ENCODE measurements at regions not wholly inside any gene's neighbourhood (a gene's known extent, or its start where the extent isn't known, plus 50 kb on each side); places are given as distances from the start of the nearest gene placed in this dataset.

- TF ChIP-seq TCF12 (IDR thresholded peaks at IDR 0.05; ENCODE audit: low read depth) (no peak), CEBPB (IDR thresholded peaks at IDR 0.05) (no peak), RAD21 (IDR thresholded peaks at IDR 0.05; ENCODE audit: low read depth) (no peak), MAX (IDR thresholded peaks at IDR 0.05) (no peak)
Observed at GRCh38 chr18:79597176-79597830, 82.3 kb upstream of the CTDP1 start.

All from Ishikawa (cell line).